ENCODE measurements at regions not wholly inside any gene's neighbourhood (a gene's known extent, or its start where the extent isn't known, plus 50 kb on each side); places are given as distances from the start of the nearest gene placed in this dataset.

GRCh38 chr10:107754814-107755213 lies 590.3 kb upstream of the SORCS1 start:
- ChIA-PET CTCF (no interaction called here), POLR2A (ENCODE audit: unreplicated experiment) (no interaction called here)
- H2BK5ac ChIP-seq (ENCODE audit: low read depth, low read length, poor library complexity, severe bottlenecking): no peak overlapping the region
- H3K9ac ChIP-seq (ENCODE audit: low read depth, low read length): no peak overlapping the region
- H4K20me1 ChIP-seq (ENCODE audit: insufficient read depth, low read length): no peaks in the 10 kb centered on the region
- no peak overlapping the region for H2BK15ac ChIP-seq (ENCODE audit: low read depth, low read length)
- no peak overlapping the region for H2BK120ac ChIP-seq (ENCODE audit: low read depth, low read length)
- no peaks in the 10 kb centered on the region for H3K9me1 ChIP-seq (ENCODE audit: insufficient read depth, low read length)
- no CpG with 5 or more reads among the region's 2 CpGs for whole genome bisulfite sequencing, 2 experiments (ENCODE audit: extremely low coverage in 2 of 2, insufficient read length in 1 of 2)
- no peaks in the 10 kb centered on the region for H3K36me3 ChIP-seq (ENCODE audit: control insufficient read depth, insufficient read depth, low read length)
- BruUV-seq (replicated peaks): no TSS peak
- H3K27ac ChIP-seq (ENCODE audit: insufficient read depth, low read length): no peak overlapping the region
- H4K5ac ChIP-seq (ENCODE audit: low read depth, low read length): no peak overlapping the region
- intact Hi-C loops (cut with micrococcal nuclease): no loop called here
- no peak overlapping the region for H3K4ac ChIP-seq (ENCODE audit: low read depth, low read length)
- no peak overlapping the region for H2BK20ac ChIP-seq (ENCODE audit: low read depth, low read length)
- no peak overlapping the region for H4K91ac ChIP-seq (ENCODE audit: insufficient read depth, low read depth, low read length)
- no peak overlapping the region for H3K56ac ChIP-seq (ENCODE audit: extremely low read depth, insufficient read depth, low read length)
- no peak overlapping the region for H2AK9ac ChIP-seq (replicated peaks; ENCODE audit: low read depth, low read length, poor library complexity)
- H3K4me1 ChIP-seq (ENCODE audit: control insufficient read depth, insufficient read depth, low read length): no peaks in the 10 kb centered on the region
- dilution Hi-C loops (cut with HindIII; ENCODE audit: low sequenced_read_pairs, unreplicated experiment): no loop called here
- H3K9me3 ChIP-seq (ENCODE audit: control insufficient read depth, insufficient read depth, low read length): no peaks in the 10 kb centered on the region
- H3K18ac ChIP-seq (ENCODE audit: low read depth, low read length): no peak overlapping the region
- no peak overlapping the region for H3K14ac ChIP-seq (replicated peaks; ENCODE audit: low read depth, low read length)
- no peak for DNase-seq
- no peaks in the 10 kb centered on the region for H3K27me3 ChIP-seq (ENCODE audit: control insufficient read depth, insufficient read depth, low read length)
- no peak overlapping the region for H3K23ac ChIP-seq (ENCODE audit: low read depth, low read length)
- H2AFZ ChIP-seq (replicated peaks; ENCODE audit: low read length, poor library complexity): no peak overlapping the region
- no peaks in the 10 kb centered on the region for H3K79me1 ChIP-seq (ENCODE audit: low read depth in 1 of 2, low read length in 2 of 2)
- H3K4me3 ChIP-seq (ENCODE audit: insufficient read depth, low read depth, low read length): no peak overlapping the region
- no peak for TF ChIP-seq CHD1 (IDR thresholded peaks at IDR 0.05; ENCODE audit: low read depth, low read length)
- TF ChIP-seq RCOR1 (IDR thresholded peaks at IDR 0.05; ENCODE audit: insufficient replicate concordance, low read length): no peak
- TF ChIP-seq BHLHE40 (IDR thresholded peaks at IDR 0.05; ENCODE audit: low read depth, low read length): no peak
- no peak for TF ChIP-seq MXI1 (IDR thresholded peaks at IDR 0.05; ENCODE audit: borderline replicate concordance, low read depth, low read length)
- no peak for TF ChIP-seq MAZ (IDR thresholded peaks at IDR 0.05; ENCODE audit: borderline replicate concordance, low read depth, low read length)
- TF ChIP-seq FOS (IDR thresholded peaks at IDR 0.05; ENCODE audit: low read depth, low read length): no peak
- TF ChIP-seq USF2 (IDR thresholded peaks at IDR 0.05; ENCODE audit: low read depth, low read length): no peak
- no peak for TF ChIP-seq CEBPB (IDR thresholded peaks at IDR 0.05; ENCODE audit: low read depth, low read length)
- no peak overlapping the region for H3K4me2 ChIP-seq (ENCODE audit: low read depth, low read length)
- in situ Hi-C loops (cut with MboI; ENCODE audit: low sequenced_read_pairs): no loop called here
- H4K8ac ChIP-seq (ENCODE audit: low read depth in 2 of 2, low read length in 2 of 2): no peak overlapping the region
- no peak for ATAC-seq (ENCODE audit: low read depth)
- no peak overlapping the region for H2AK5ac ChIP-seq (ENCODE audit: low read depth, low read length)

Data from IMR-90 (cell line).